Right lobe of liver (tissue), 6 donors: ENCODE measurements at regions not wholly inside any gene's neighbourhood (a gene's known extent, or its start where the extent isn't known, plus 50 kb on each side); places are given as distances from the start of the nearest gene placed in this dataset.

Experiments
- ATAC-seq, 4 donors: fragments of 200-7000 bp; cut with Tn5 transposase; one replicate each; pipeline ENCODE4 v1.9.1; 2020; ENCODE audit warnings: mild to moderate bottlenecking in 4 of 4, moderate library complexity in 4 of 4
- DNase-seq, 3 donors: peaks; one replicate each; pipeline ENCODE4 v3.0.0-alpha.2; 2020
- H3K27ac ChIP-seq, 3 donors: fragments of 200-600 bp; one replicate each; pipeline ENCODE4 v1.8.0; 2022
- H3K27me3 ChIP-seq, 2 donors: fragments of 200-600 bp; one replicate each; pipeline ENCODE4 v1.8.0; 2022
- H3K36me3 ChIP-seq, 4 donors: fragments of 200-600 bp; sonication (generic) in 1 of 4; one replicate each; pipeline versions ENCODE4 v1.5.1 to v1.8.0; 2017 to 2022; ENCODE audit warnings: control low read depth in 1 of 4
- H3K4me1 ChIP-seq, 4 donors: fragments of 200-600 bp; sonication (generic) in 1 of 4; one replicate each; pipeline versions ENCODE4 v1.5.1 to v1.8.0; 2017 to 2022; ENCODE audit warnings: control low read depth in 1 of 4
- H3K4me3 ChIP-seq, 3 donors: fragments of 200-600 bp; one replicate each; pipeline ENCODE4 v1.8.0; 2022
- H3K9me3 ChIP-seq, 4 donors: fragments of 200-600 bp; sonication (generic) in 1 of 4; one replicate each; pipeline versions ENCODE4 v1.5.1 to v1.8.0; 2017 to 2022; ENCODE audit warnings: control low read depth in 1 of 4
- CTCF ChIP-seq, 4 donors: fragments of 200-600 bp in 3 of 4; fragments of 450-650 bp in 1 of 4; IDR thresholded peaks; one replicate each; pipeline versions ENCODE4 v1.5.1 to v1.8.0; 2016 to 2022; ENCODE audit warnings: antibody characterized with exemption in 4 of 4, mild to moderate bottlenecking in 2 of 4
- POLR2A ChIP-seq: fragments of 450-650 bp; IDR thresholded peaks from one replicate; pipeline ENCODE4 v1.6.1; 2017; ENCODE audit warnings: antibody characterized with exemption, mild to moderate bottlenecking
- WGBS: methylation state at CpG from one replicate; pipeline ENCODE4 v1.1.6; 2018; ENCODE audit warnings: low coverage, low lambda C conversion rate; ENCODE audit not compliant: insufficient coverage; ENCODE audit errors: missing lambda C conversion rate; 5-methylcytosine and 5-hydroxymethylcytosine counted together
- intact Hi-C, 2 donors: fragments of 100-400 bp; cut with DNase I; formaldehyde crosslinking; loops; one replicate each; pipeline versions ENCODE4 v1.11.2 to v1.14.1; 2022
- donor health status: DM: no; HTN: yes; CAD: no.
- donor health status: DM: no; HTN: no; CAD: no.
- donor health status: DM: no; HTN: no; CAD: no.
- donor health status: DM: no; HTN: yes; CAD: no.
- donor health status: DM: no; HTN: yes; CAD: no.

GRCh38 chr16:63539276-63539675 is 1503.0 kb upstream of the CDH8 start:
- H3K4me3 ChIP-seq, result no peak overlapping the region
- H3K27ac ChIP-seq, result no peak overlapping the region
- TF ChIP-seq CTCF (IDR thresholded peaks at IDR 0.05) (no peak), POLR2A (no peak)
- H3K9me3 ChIP-seq, result no peaks in the 10 kb centered on the region
- H3K27me3 ChIP-seq, result no peaks in the 10 kb centered on the region
- no peak for ATAC-seq
- 56% methylated on average over 2 of the region's 2 CpGs for WGBS
- DNase-seq, result no peak
- H3K36me3 ChIP-seq, result no peaks in the 10 kb centered on the region
- no peaks in the 10 kb centered on the region for H3K4me1 ChIP-seq
- intact Hi-C loops, result no loop called here

- 53% methylated on average over 4 of the region's 4 CpGs for WGBS
- no peak for ATAC-seq
- Histone ChIP-seq H3K9me3 (no peaks in the 10 kb centered on the region), H3K4me1 (no peaks in the 10 kb centered on the region), H3K27ac (no peak overlapping the region), H3K4me3 (no peak overlapping the region), H3K27me3 (no peaks in the 10 kb centered on the region), H3K36me3 (no peaks in the 10 kb centered on the region)
- intact Hi-C loops, result no loop called here
- DNase-seq, result no peak
- no peak for TF ChIP-seq POLR2A
- TF ChIP-seq CTCF (IDR thresholded peaks at IDR 0.05), result no peak
Measured at GRCh38 chr16:63530974-63531373, 1494.7 kb upstream of the CDH8 start.

- TF ChIP-seq CTCF (IDR thresholded peaks at IDR 0.05), result peak in 1 of 4 donors; percentile 5
- no peak for TF ChIP-seq POLR2A
- H3K27me3 ChIP-seq, result no peaks in the 10 kb centered on the region
- 27% methylated on average over 2 of the region's 2 CpGs for WGBS
- DNase-seq (no peak), ATAC-seq (no peak)
- no peak overlapping the region for H3K4me3 ChIP-seq
- intact Hi-C loops, result no loop called here
- H3K4me1 ChIP-seq, result no peaks in the 10 kb centered on the region
- H3K9me3 ChIP-seq, result no peaks in the 10 kb centered on the region
- no peak overlapping the region for H3K27ac ChIP-seq
- H3K36me3 ChIP-seq, result no peaks in the 10 kb centered on the region
Measured at GRCh38 chr16:63530208-63530607, 1494.0 kb upstream of the CDH8 start.

GRCh38 chr16:63527404-63527803 is 1491.2 kb upstream of the CDH8 start:
- no peak for TF ChIP-seq CTCF (IDR thresholded peaks at IDR 0.05)
- TF ChIP-seq POLR2A, result no peak
- intact Hi-C loops, result no loop called here
- no peaks in the 10 kb centered on the region for H3K9me3 ChIP-seq
- H3K36me3 ChIP-seq, result no peaks in the 10 kb centered on the region
- ATAC-seq (no peak), DNase-seq (no peak)
- H3K27me3 ChIP-seq, result no peaks in the 10 kb centered on the region
- 55% methylated on average over 3 of the region's 3 CpGs for WGBS
- no peak overlapping the region for H3K4me3 ChIP-seq
- no peak overlapping the region for H3K27ac ChIP-seq
- no peaks in the 10 kb centered on the region for H3K4me1 ChIP-seq

- H3K36me3 ChIP-seq, result no peaks in the 10 kb centered on the region
- no peaks in the 10 kb centered on the region for H3K4me1 ChIP-seq
- TF ChIP-seq CTCF (IDR thresholded peaks at IDR 0.05) (no peak), POLR2A (no peak)
- no peak overlapping the region for H3K4me3 ChIP-seq
- no peaks in the 10 kb centered on the region for H3K27me3 ChIP-seq
- DNase-seq, result no peak
- intact Hi-C loops, result no loop called here
- no peak overlapping the region for H3K27ac ChIP-seq
- 65% methylated on average over 4 of the region's 4 CpGs for WGBS
- H3K9me3 ChIP-seq, result no peaks in the 10 kb centered on the region
- no peak for ATAC-seq
Measured at GRCh38 chr16:63516394-63516793, 1480.2 kb upstream of the CDH8 start.
